Caco-2 (cell line): ENCODE measurements at regions not wholly inside any gene's neighbourhood (a gene's known extent, or its start where the extent isn't known, plus 50 kb on each side); places are given as distances from the start of the nearest gene placed in this dataset.

Experiments used
- BruUV-seq: library from RNA; stranded (reverse); fragments of 400-500 nt; replicated peaks from 2 replicates; lab custom pipeline; 2021; lab: Mats Ljungman, UMichigan
- CTCF ChIA-PET: fragments of 300-600 bp; sonication (Branson Sonifier 250); formaldehyde crosslinking; loops from one replicate; lab custom pipeline; 2022; ENCODE audit warnings: antibody characterized with exemption; lab: Charles Lee
- POLR2A ChIA-PET: fragments of 300-600 bp; sonication (Branson Sonifier 250); formaldehyde crosslinking; loops from one replicate; lab custom pipeline; 2022; ENCODE audit warnings: antibody characterized with exemption; lab: Charles Lee
- DNase-seq, 2 experiments: peaks; one replicate each; pipeline versions ENCODE4 v3.0.0 to v3.0.0-alpha.2; 2020 to 2022
- H3K27me3 ChIP-seq: replicated peaks from 2 replicates; pipeline ENCODE4 v1.6.0; 2011; ENCODE audit warnings: low read length; ENCODE audit not compliant: control insufficient read depth, insufficient read depth
- H3K36me3 ChIP-seq: 2 replicates; pipeline ENCODE4 v1.5.1; 2011; ENCODE audit warnings: low read length; ENCODE audit not compliant: control insufficient read depth, insufficient read depth
- H3K4me1 ChIP-seq: fragments of 250-450 bp; sonication (Bioruptor Pico); 2 replicates; pipeline ENCODE4 v1.5.1; 2020; ENCODE audit warnings: mild to moderate bottlenecking
- H3K4me3 ChIP-seq: 2 replicates; pipeline ENCODE4 v1.5.1; 2011; ENCODE audit warnings: low read depth, mild to moderate bottlenecking, control low read depth, low read length
- H3K9me3 ChIP-seq: fragments of 250-450 bp; sonication (Bioruptor Pico); 2 replicates; pipeline ENCODE4 v1.5.1; 2020; ENCODE audit warnings: mild to moderate bottlenecking, moderate library complexity
- H3K27ac Mint-ChIP-seq: one replicate; pipeline ENCODE4 v1.8.0; 2022; ENCODE audit warnings: mixed read lengths; ENCODE audit not compliant: unreplicated experiment
- H3K27me3 Mint-ChIP-seq: one replicate; pipeline ENCODE4 v1.8.0; 2022; ENCODE audit warnings: mixed read lengths; ENCODE audit not compliant: insufficient read depth, unreplicated experiment
- H3K36me3 Mint-ChIP-seq: one replicate; pipeline ENCODE4 v1.8.0; 2022; ENCODE audit warnings: mild to moderate bottlenecking, mixed read lengths; ENCODE audit not compliant: insufficient read depth, unreplicated experiment
- H3K4me1 Mint-ChIP-seq: one replicate; pipeline ENCODE4 v1.8.0; 2022; ENCODE audit warnings: low read depth, mixed read lengths; ENCODE audit not compliant: unreplicated experiment
- H3K4me3 Mint-ChIP-seq: one replicate; pipeline ENCODE4 v1.8.0; 2022; ENCODE audit warnings: mild to moderate bottlenecking, moderate library complexity, mixed read lengths; ENCODE audit not compliant: unreplicated experiment
- H3K9me3 Mint-ChIP-seq: one replicate; pipeline ENCODE4 v1.8.0; 2022; ENCODE audit warnings: mixed read lengths; ENCODE audit not compliant: unreplicated experiment
- intact Hi-C: fragments of 100-400 bp; cut with micrococcal nuclease; formaldehyde crosslinking; loops from one replicate; pipeline ENCODE4 v1.10.0; 2022; ENCODE audit not compliant: unreplicated experiment
- TF ChIP-seq, protein P1 (sequence below), 2 experiments: fragments of 200-600 bp in 1 of 2; IDR thresholded peaks; 1 replicate in 1 of 2; 2 replicates in 1 of 2; pipeline versions ENCODE4 v1.5.1 to v1.8.0; 2011 to 2022; ENCODE audit warnings: antibody characterized with exemption in 1 of 2, control low read depth in 1 of 2, inconsistent platforms in 1 of 2, low read depth in 1 of 2, low read length in 1 of 2, mild to moderate bottlenecking in 1 of 2, moderate library complexity in 1 of 2; ENCODE audit not compliant: insufficient read depth in 1 of 2, severe bottlenecking in 1 of 2, unreplicated experiment in 1 of 2

- no peak overlapping the region for H3K4me3 ChIP-seq
- H3K9me3 ChIP-seq: no peaks in the 10 kb centered on the region
- Mint-ChIP-seq H3K4me3 (no peak overlapping the region), H3K36me3 (no peaks in the 10 kb centered on the region), H3K4me1 (no peaks in the 10 kb centered on the region), H3K27me3 (peaks cover 2% of the 10 kb centered on the region), H3K9me3 (no peaks in the 10 kb centered on the region), H3K27ac (no peak overlapping the region)
- intact Hi-C loops: no loop called here
- no peaks in the 10 kb centered on the region for H3K27me3 ChIP-seq
- TF ChIP-seq, protein P1, sequence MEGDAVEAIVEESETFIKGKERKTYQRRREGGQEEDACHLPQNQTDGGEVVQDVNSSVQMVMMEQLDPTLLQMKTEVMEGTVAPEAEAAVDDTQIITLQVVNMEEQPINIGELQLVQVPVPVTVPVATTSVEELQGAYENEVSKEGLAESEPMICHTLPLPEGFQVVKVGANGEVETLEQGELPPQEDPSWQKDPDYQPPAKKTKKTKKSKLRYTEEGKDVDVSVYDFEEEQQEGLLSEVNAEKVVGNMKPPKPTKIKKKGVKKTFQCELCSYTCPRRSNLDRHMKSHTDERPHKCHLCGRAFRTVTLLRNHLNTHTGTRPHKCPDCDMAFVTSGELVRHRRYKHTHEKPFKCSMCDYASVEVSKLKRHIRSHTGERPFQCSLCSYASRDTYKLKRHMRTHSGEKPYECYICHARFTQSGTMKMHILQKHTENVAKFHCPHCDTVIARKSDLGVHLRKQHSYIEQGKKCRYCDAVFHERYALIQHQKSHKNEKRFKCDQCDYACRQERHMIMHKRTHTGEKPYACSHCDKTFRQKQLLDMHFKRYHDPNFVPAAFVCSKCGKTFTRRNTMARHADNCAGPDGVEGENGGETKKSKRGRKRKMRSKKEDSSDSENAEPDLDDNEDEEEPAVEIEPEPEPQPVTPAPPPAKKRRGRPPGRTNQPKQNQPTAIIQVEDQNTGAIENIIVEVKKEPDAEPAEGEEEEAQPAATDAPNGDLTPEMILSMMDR (IDR thresholded peaks at IDR 0.05; ENCODE audit: insufficient read depth in 1 of 2, low read depth in 1 of 2, low read length in 1 of 2, severe bottlenecking in 1 of 2, unreplicated experiment in 1 of 2): no peak
- POLR2A ChIA-PET: no interaction called here
- BruUV-seq: no TSS peak
- H3K4me1 ChIP-seq: no peaks in the 10 kb centered on the region
- CTCF ChIA-PET: no interaction called here
- no peak for DNase-seq
- H3K36me3 ChIP-seq: no peaks in the 10 kb centered on the region
Observed at GRCh38 chrX:95350774-95351488, 1333.7 kb upstream of the DIAPH2 start.

DNA sequence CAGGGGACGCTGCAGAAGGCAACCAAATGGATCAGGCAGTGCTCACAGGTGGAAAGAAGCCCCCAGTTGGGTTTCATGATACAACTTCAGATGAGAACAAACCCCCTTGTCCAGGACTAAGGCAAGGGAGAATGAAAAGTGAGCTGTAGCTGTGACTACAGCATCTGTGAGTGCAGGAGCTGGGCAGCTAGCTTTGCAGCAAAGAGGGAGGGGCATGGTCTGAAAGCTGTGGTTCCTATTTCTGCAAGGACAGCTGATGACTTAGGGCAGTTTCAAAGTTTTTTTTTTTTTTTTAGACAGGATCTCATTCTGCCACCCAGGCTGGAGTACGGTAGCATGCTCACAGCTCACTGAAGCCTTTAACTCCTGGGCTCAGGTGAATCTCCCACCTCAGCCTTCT is 1317.4 kb upstream of the DIAPH2 start:
- H3K27me3 Mint-ChIP-seq: no peaks in the 10 kb centered on the region
- intact Hi-C loops: no loop called here
- H3K27me3 ChIP-seq: no peaks in the 10 kb centered on the region
- CTCF ChIA-PET: no interaction called here
- no peaks in the 10 kb centered on the region for H3K9me3 ChIP-seq
- H3K27ac Mint-ChIP-seq: no peak overlapping the region
- no peaks in the 10 kb centered on the region for H3K36me3 ChIP-seq
- TF ChIP-seq, protein P1 (IDR thresholded peaks at IDR 0.05; ENCODE audit: insufficient read depth in 1 of 2, low read depth in 1 of 2, low read length in 1 of 2, severe bottlenecking in 1 of 2, unreplicated experiment in 1 of 2): no peak
- no peaks in the 10 kb centered on the region for H3K4me1 Mint-ChIP-seq
- DNase-seq: no peak
- BruUV-seq: no TSS peak
- no peak overlapping the region for H3K4me3 Mint-ChIP-seq
- no peaks in the 10 kb centered on the region for H3K9me3 Mint-ChIP-seq
- H3K4me3 ChIP-seq: no peak overlapping the region
- POLR2A ChIA-PET: no interaction called here
- H3K36me3 Mint-ChIP-seq: no peaks in the 10 kb centered on the region
- H3K4me1 ChIP-seq: no peaks in the 10 kb centered on the region

DNA sequence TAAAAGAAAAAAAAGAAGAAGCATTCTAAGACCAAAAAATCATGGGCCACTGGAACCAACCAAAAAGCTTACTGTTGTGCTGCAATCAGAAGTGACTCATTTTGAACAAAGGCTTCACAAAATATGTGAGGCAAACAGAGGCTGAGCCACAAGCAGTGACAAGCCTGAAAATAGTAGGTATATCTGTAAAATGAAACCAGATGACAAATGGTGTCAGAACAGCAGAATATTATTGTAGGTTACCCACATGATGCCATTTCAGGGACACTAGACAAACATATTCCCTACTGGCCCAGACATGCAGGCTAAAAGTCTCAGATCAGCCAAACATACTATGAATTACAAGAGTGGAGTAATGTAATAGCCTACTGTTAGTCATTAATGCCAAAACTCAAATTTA is 1301.8 kb upstream of the DIAPH2 start:
- POLR2A ChIA-PET: no interaction called here
- H3K27ac Mint-ChIP-seq: no peak overlapping the region
- TF ChIP-seq, protein P1 (IDR thresholded peaks at IDR 0.05; ENCODE audit: insufficient read depth in 1 of 2, low read depth in 1 of 2, low read length in 1 of 2, severe bottlenecking in 1 of 2, unreplicated experiment in 1 of 2): no peak
- H3K4me1 ChIP-seq: no peaks in the 10 kb centered on the region
- no TSS peak for BruUV-seq
- intact Hi-C loops: no loop called here
- no peaks in the 10 kb centered on the region for H3K9me3 ChIP-seq
- H3K36me3 ChIP-seq: no peaks in the 10 kb centered on the region
- no peak for DNase-seq
- H3K4me3 ChIP-seq: no peak overlapping the region
- no peaks in the 10 kb centered on the region for H3K9me3 Mint-ChIP-seq
- CTCF ChIA-PET: no interaction called here
- H3K4me1 Mint-ChIP-seq: no peaks in the 10 kb centered on the region
- no peak overlapping the region for H3K4me3 Mint-ChIP-seq
- H3K36me3 Mint-ChIP-seq: no peaks in the 10 kb centered on the region
- no peaks in the 10 kb centered on the region for H3K27me3 Mint-ChIP-seq
- no peaks in the 10 kb centered on the region for H3K27me3 ChIP-seq
